Epithelial cell of proximal tubule (primary cell): ENCODE measurements at regions not wholly inside any gene's neighbourhood (a gene's known extent, or its start where the extent isn't known, plus 50 kb on each side); places are given as distances from the start of the nearest gene placed in this dataset.

Source experiments
- DNase-seq: peaks from one replicate; pipeline ENCODE4 v3.0.0-alpha.2; 2011; ENCODE audit warnings: low read depth
- H3K4me3 ChIP-seq: 2 replicates; pipeline ENCODE4 v1.5.1; 2011; ENCODE audit warnings: low read depth, mild to moderate bottlenecking, low read length
- CTCF ChIP-seq: conservative IDR thresholded peaks from 2 replicates; pipeline ENCODE4 v1.5.1; 2012; ENCODE audit warnings: low read depth, mild to moderate bottlenecking, low read length

GRCh38 chr10:111539246-111539645 lies 462.4 kb downstream of the ADRA2A start:
- H3K4me3 ChIP-seq = no peak overlapping the region
- no peak for TF ChIP-seq CTCF
- no peak for DNase-seq

- no peak for TF ChIP-seq CTCF
- DNase-seq = no peak
- no peak overlapping the region for H3K4me3 ChIP-seq
Observed at GRCh38 chr10:111543854-111544253, 467.0 kb downstream of the ADRA2A start.

- no peak for DNase-seq
- no peak for TF ChIP-seq CTCF
- H3K4me3 ChIP-seq = no peak overlapping the region
Observed at GRCh38 chr10:111545861-111546605, 469.2 kb downstream of the ADRA2A start.

- no peak for TF ChIP-seq CTCF
- H3K4me3 ChIP-seq = no peak overlapping the region
- no peak for DNase-seq
Observed at GRCh38 chr10:111548084-111548726, 471.4 kb downstream of the ADRA2A start.

- DNase-seq = no peak
- no peak overlapping the region for H3K4me3 ChIP-seq
- no peak for TF ChIP-seq CTCF
Observed at GRCh38 chr10:111551001-111551400, 474.2 kb downstream of the ADRA2A start.

DNA sequence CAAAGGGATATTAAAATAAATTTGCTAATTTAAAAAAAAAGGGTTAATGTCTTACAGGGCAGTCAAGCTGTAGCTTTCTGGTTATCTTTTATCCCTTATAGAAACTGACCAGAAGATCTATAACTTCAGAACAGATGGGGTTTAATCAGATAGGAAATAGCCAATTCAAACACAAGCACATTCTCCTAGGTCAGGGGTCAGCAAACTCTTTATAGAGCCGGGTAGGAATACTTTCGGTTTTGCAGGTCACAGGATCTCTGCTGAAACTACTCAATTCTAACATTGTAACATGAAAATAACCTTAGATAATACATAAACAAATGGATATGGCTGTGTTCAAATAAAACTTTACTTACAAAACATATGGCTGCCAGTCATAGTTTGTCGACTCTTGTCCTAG lies 479.8 kb downstream of the ADRA2A start:
- no peak for DNase-seq
- no peak for TF ChIP-seq CTCF
- no peak overlapping the region for H3K4me3 ChIP-seq

GRCh38 chr10:111558211-111558610 lies 481.4 kb downstream of the ADRA2A start:
- no peak for DNase-seq
- H3K4me3 ChIP-seq = no peak overlapping the region
- no peak for TF ChIP-seq CTCF
